HUES64 (cell line): ENCODE measurements at regions not wholly inside any gene's neighbourhood (a gene's known extent, or its start where the extent isn't known, plus 50 kb on each side); places are given as distances from the start of the nearest gene placed in this dataset.
A peak's percentile ranks its signal among the peaks of the same experiment; 100 is the strongest.

Source experiments
- H3K27ac ChIP-seq: 2 replicates; pipeline ENCODE4 v1.7.0; 2013; ENCODE audit warnings: low read depth, low read length, inconsistent platforms
- H3K27me3 ChIP-seq: 2 replicates; pipeline ENCODE4 v1.6.1; 2013; ENCODE audit warnings: mild to moderate bottlenecking, low read length; ENCODE audit not compliant: insufficient read depth
- H3K36me3 ChIP-seq: 2 replicates; pipeline ENCODE4 v1.6.1; 2013; ENCODE audit warnings: mild to moderate bottlenecking, low read length; ENCODE audit not compliant: insufficient read depth
- H3K4me1 ChIP-seq: 2 replicates; pipeline ENCODE4 v1.6.1; 2013; ENCODE audit warnings: mild to moderate bottlenecking, low read length, moderate library complexity; ENCODE audit not compliant: insufficient read depth
- H3K4me3 ChIP-seq: 2 replicates; pipeline ENCODE4 v1.5.1; 2013; ENCODE audit warnings: mild to moderate bottlenecking, low read length, moderate library complexity
- H3K9ac ChIP-seq: 2 replicates; pipeline ENCODE4 v1.6.1; 2013; ENCODE audit warnings: mild to moderate bottlenecking, low read depth, low read length
- H3K9me3 ChIP-seq: 2 replicates; pipeline ENCODE4 v1.6.1; 2013; ENCODE audit warnings: low read depth, low read length; ENCODE audit not compliant: insufficient read depth
- WGBS: fragments of 150-250, 120-280 bp; methylation state at CpG from one replicate; pipeline ENCODE4 v1.1.7; 2013; ENCODE audit warnings: missing lambda C conversion rate; 5-methylcytosine and 5-hydroxymethylcytosine counted together

DNA sequence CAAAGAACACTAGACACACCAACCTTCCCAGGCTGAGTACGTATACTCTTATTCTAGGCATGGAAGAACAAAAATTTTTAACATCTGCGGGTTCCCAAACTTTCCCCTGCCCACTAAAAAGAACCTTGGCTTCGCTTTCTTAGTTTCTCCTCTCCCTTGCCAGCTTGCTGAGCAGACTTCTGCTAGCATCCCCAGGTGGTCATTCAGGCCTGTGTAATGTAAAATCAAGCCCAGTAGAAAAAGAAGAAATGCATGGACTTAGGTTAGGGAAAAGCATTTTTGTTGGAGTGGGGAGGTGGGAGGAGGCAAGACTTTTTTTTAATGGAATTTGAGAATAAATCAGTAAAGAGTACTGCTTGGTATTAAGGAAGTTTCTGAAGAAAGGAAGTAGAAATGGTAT is 331.0 kb upstream of the TLE4 start:
- Histone ChIP-seq H3K4me3 (peak overlapping the region; percentile 24), H3K27ac (peak overlapping the region; percentile 55; the same call in 1 of the 2 replicates), H3K9ac (no peak overlapping the region), H3K4me1 (peaks cover 34% of the 10 kb centered on the region), H3K36me3 (no peaks in the 10 kb centered on the region), H3K9me3 (no peaks in the 10 kb centered on the region), H3K27me3 (no peaks in the 10 kb centered on the region)
- 60% methylated on average over 3 of the region's 3 CpGs for WGBS

DNA sequence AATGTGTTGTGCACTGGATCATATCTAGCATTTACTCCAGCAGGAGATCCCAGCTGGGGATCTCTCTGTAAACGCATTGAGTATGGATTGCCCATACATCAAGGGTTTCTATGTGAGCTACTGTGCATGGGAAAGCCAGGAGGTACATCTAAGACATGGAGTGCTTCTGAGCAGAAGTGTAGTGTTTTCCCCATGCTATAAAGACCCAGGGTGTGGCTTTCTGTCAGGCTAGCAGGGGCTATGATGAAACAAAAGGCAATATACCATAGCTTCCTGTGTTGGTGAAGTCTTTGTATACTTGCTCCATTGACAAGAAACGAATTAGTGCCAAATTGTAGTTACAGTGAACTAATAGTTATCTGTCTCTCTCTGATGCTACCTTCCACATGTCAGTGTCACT is 329.3 kb upstream of the TLE4 start:
- Histone ChIP-seq H3K9me3 (no peaks in the 10 kb centered on the region), H3K4me3 (no peak overlapping the region), H3K4me1 (peaks cover 44% of the 10 kb centered on the region), H3K36me3 (no peaks in the 10 kb centered on the region), H3K27me3 (no peaks in the 10 kb centered on the region), H3K9ac (no peak overlapping the region), H3K27ac (no peak overlapping the region)
- 97% methylated on average over 2 of the region's 2 CpGs for WGBS

DNA sequence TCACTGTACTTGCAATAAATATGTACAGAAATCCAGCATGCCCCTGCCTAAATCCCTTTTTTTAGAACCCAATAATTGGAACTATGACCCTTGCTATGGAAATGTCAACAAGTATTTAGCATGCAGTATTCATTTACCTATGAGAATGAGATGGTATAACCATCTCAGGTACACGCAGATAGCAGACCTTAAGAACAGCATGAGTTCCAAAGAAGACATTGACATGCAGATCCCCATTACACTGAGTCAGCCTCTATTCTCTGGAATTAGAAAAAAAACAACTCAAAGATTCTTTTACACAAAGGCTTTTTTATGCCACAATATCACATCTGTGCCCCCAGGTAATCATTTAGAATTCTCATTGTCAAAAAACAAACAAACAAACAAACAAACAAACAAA is 325.6 kb upstream of the TLE4 start:
- WGBS, result 13% methylated on average over 1 of the region's 1 CpG
- Histone ChIP-seq H3K4me3 (no peak overlapping the region), H3K27me3 (no peaks in the 10 kb centered on the region)

GRCh38 chr9:79247021-79247420 is 324.7 kb upstream of the TLE4 start:
- Histone ChIP-seq H3K9ac (no peak overlapping the region), H3K27me3 (no peaks in the 10 kb centered on the region), H3K4me3 (no peak overlapping the region), H3K27ac (no peak overlapping the region), H3K4me1 (peaks cover 20% of the 10 kb centered on the region), H3K36me3 (no peaks in the 10 kb centered on the region), H3K9me3 (no peaks in the 10 kb centered on the region)

More for the DNA sequence above, 325.6 kb upstream of the TLE4 start:
- H3K36me3 ChIP-seq, result no peaks in the 10 kb centered on the region
- H3K9ac ChIP-seq, result no peak overlapping the region
- peaks cover 23% of the 10 kb centered on the region for H3K4me1 ChIP-seq
- H3K27ac ChIP-seq, result no peak overlapping the region
- no peaks in the 10 kb centered on the region for H3K9me3 ChIP-seq

GRCh38 chr9:79250806-79251205 is 321.0 kb upstream of the TLE4 start:
- H3K36me3 ChIP-seq, result no peaks in the 10 kb centered on the region
- WGBS, result 100% methylated on average over 1 of the region's 1 CpG
- H3K9ac ChIP-seq, result no peak overlapping the region
- H3K4me1 ChIP-seq, result peaks cover 12% of the 10 kb centered on the region
- no peaks in the 10 kb centered on the region for H3K27me3 ChIP-seq
- H3K27ac ChIP-seq, result no peak overlapping the region
- H3K9me3 ChIP-seq, result no peaks in the 10 kb centered on the region
- H3K4me3 ChIP-seq, result no peak overlapping the region

DNA sequence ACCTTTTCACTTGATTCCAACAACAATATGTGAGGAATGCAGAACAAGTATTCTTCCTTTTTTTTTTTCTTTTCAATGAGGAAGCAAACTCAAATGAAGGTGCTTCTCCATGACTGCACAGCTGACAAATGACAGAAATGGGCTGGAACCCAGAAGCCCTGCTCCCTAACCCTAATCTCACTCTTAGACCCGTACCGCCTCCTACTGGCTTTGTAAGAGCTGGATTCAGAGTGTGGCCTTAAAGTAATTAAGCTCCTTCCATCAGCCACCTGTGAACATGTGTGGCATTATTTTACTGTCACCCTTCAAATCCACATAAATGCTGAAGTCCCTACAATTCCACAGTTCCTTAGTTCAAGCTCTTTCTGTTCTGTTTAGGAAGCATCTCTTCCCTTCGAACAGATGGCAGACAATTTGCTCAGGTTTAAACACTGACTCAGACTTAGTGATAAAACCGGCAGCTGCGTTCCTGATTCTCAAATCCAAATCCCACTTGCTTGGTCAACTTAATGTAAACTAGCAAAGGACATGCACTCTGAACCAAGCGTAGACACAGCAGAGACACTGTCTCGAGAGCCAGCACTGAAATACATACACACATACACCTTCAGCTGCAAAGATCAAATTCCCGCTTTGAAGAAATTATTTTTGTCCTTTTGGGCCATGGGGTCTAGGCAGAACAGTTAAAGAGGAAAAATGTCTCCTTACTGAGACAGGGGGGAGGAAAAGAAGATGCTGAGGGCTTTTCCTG is 316.7 kb upstream of the TLE4 start:
- peaks cover 18% of the 10 kb centered on the region for H3K4me1 ChIP-seq

DNA sequence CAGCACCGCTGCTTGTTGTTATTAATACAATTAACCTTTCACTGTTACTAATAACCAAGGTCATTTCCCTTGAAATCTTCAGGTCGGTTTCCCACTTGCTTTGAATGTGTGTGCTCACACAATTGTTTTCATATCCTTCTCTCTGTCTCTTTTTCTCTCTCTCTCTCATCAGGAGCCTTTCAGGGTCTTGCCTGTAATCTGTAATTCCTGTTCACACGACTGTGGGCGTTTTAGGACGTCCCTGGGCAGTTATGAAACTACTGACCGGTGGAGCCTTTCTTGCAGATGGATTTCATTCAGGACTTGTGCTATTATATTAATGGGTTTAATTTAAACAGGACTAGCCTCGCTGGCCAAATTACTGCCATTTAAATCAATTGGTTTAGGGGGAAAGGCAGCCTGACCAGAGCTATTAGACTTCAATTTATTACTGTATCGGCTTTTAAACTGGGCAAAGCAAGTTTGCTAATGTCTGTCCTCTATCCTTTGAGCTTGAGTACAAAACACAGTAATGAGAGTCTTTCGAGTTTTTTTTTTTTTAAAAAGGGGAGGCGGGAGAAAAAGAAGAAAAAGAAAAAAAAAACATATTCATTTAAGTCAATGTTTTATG is 316.0 kb upstream of the TLE4 start:
- no peak overlapping the region for H3K9ac ChIP-seq
- no peaks in the 10 kb centered on the region for H3K27me3 ChIP-seq
- H3K4me3 ChIP-seq, result no peak overlapping the region
- peaks cover 18% of the 10 kb centered on the region for H3K4me1 ChIP-seq
- no peaks in the 10 kb centered on the region for H3K36me3 ChIP-seq
- H3K27ac ChIP-seq, result no peak overlapping the region
- H3K9me3 ChIP-seq, result no peaks in the 10 kb centered on the region
- WGBS, result 94% methylated on average over 9 of the region's 10 CpGs

More for the DNA sequence above, 316.7 kb upstream of the TLE4 start:
- Histone ChIP-seq H3K36me3 (no peaks in the 10 kb centered on the region), H3K9ac (no peak overlapping the region), H3K4me3 (no peak overlapping the region), H3K9me3 (no peaks in the 10 kb centered on the region), H3K27me3 (no peaks in the 10 kb centered on the region), H3K27ac (no peak overlapping the region)
- 89% methylated on average over 8 of the region's 8 CpGs for WGBS

GRCh38 chr9:79256691-79257213 is 315.0 kb upstream of the TLE4 start:
- no peak overlapping the region for H3K27ac ChIP-seq
- 81% methylated on average over 15 of the region's 15 CpGs for WGBS
- H3K36me3 ChIP-seq, result no peaks in the 10 kb centered on the region
- no peak overlapping the region for H3K4me3 ChIP-seq
- no peaks in the 10 kb centered on the region for H3K9me3 ChIP-seq
- H3K4me1 ChIP-seq, result peaks cover 18% of the 10 kb centered on the region
- no peak overlapping the region for H3K9ac ChIP-seq
- no peaks in the 10 kb centered on the region for H3K27me3 ChIP-seq

DNA sequence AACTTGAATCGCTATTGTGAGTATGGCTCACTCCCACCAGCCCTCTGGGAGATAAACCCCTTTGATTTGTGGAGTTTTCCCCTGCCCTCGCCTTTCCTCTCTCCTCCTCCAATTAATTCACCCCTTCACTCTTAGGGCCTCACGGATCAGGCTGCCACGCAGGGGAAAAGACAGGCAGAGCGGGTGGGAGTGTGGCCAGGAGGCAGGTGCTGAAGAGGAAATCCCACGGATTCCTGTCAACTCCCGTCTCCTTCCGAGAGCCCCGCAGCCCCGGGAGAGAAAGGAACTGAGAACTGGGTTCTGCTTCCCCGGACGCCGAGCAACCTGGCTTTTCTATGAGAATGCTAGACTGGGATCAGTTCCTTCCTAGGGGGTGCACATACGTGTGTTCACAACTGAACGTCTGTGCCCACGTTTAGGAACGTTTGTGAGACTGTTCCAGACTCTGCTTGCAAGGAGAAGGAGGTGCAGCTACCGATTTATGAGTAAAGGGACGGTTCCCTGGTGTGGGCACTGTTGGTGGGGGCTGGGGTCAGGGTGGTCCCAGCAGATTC is 314.5 kb upstream of the TLE4 start:
- Histone ChIP-seq H3K4me3 (no peak overlapping the region), H3K36me3 (no peaks in the 10 kb centered on the region), H3K27me3 (no peaks in the 10 kb centered on the region), H3K27ac (no peak overlapping the region), H3K9me3 (no peaks in the 10 kb centered on the region), H3K4me1 (peaks cover 18% of the 10 kb centered on the region), H3K9ac (no peak overlapping the region)
- 72% methylated on average over 19 of the region's 19 CpGs for whole genome bisulfite sequencing

GRCh38 chr9:79257790-79258351 is 313.9 kb upstream of the TLE4 start:
- Histone ChIP-seq H3K27me3 (no peaks in the 10 kb centered on the region), H3K4me3 (no peak overlapping the region), H3K27ac (no peak overlapping the region), H3K9me3 (no peaks in the 10 kb centered on the region), H3K36me3 (no peaks in the 10 kb centered on the region), H3K9ac (no peak overlapping the region), H3K4me1 (peaks cover 18% of the 10 kb centered on the region)
- 93% methylated on average over 21 of the region's 21 CpGs for WGBS

DNA sequence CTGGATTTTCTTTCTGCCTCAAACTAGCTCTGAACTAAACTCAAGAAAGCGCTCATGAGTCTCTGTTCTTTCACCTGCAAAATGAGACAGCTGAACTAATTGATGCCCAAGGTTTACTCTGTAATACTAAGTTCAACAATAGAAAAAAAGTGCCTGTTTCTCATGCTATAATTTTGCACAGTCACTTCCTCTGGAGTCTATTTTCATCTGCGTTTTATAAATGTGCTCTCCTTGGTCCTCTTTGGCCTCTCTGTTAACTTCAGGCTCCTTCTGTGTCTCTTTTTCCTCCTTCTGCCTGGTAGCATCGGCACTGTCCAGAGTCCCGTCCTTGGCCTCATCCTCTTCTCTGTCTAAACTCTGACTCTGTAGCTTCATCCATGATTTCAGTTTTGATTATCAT is 311.9 kb upstream of the TLE4 start:
- Histone ChIP-seq H3K4me3 (no peak overlapping the region), H3K9me3 (no peaks in the 10 kb centered on the region), H3K4me1 (peaks cover 18% of the 10 kb centered on the region), H3K36me3 (no peaks in the 10 kb centered on the region), H3K27ac (no peak overlapping the region), H3K27me3 (no peaks in the 10 kb centered on the region), H3K9ac (no peak overlapping the region)
- 95% methylated on average over 4 of the region's 4 CpGs for WGBS
